Epithelial cell of proximal tubule (primary cell): ENCODE measurements at regions not wholly inside any gene's neighbourhood (a gene's known extent, or its start where the extent isn't known, plus 50 kb on each side); places are given as distances from the start of the nearest gene placed in this dataset.

ENCODE experiments used
- DNase-seq: peaks from one replicate; pipeline ENCODE4 v3.0.0-alpha.2; 2011; ENCODE audit warnings: low read depth
- H3K4me3 ChIP-seq: 2 replicates; pipeline ENCODE4 v1.5.1; 2011; ENCODE audit warnings: low read depth, mild to moderate bottlenecking, low read length
- CTCF ChIP-seq: conservative IDR thresholded peaks from 2 replicates; pipeline ENCODE4 v1.5.1; 2012; ENCODE audit warnings: low read depth, mild to moderate bottlenecking, low read length

- H3K4me3 ChIP-seq = no peak overlapping the region
- no peak for DNase-seq
- no peak for TF ChIP-seq CTCF
Observed at GRCh38 chr7:54823776-54824175, 64.8 kb upstream of the SEC61G start.

GRCh38 chr7:54824655-54825054 lies 65.6 kb upstream of the SEC61G start:
- no peak for DNase-seq
- no peak overlapping the region for H3K4me3 ChIP-seq
- TF ChIP-seq CTCF = no peak

- no peak overlapping the region for H3K4me3 ChIP-seq
- DNase-seq = no peak
- no peak for TF ChIP-seq CTCF
Observed at GRCh38 chr7:54825368-54825767, 66.4 kb upstream of the SEC61G start.

- DNase-seq = no peak
- no peak for TF ChIP-seq CTCF
- H3K4me3 ChIP-seq = no peak overlapping the region
Observed at GRCh38 chr7:54827734-54828133, 68.7 kb upstream of the SEC61G start.

- DNase-seq = no peak
- no peak for TF ChIP-seq CTCF
Observed at GRCh38 chr7:54831046-54831643, 72.1 kb upstream of the SEC61G start.

GRCh38 chr7:54831644-54832095 lies 72.7 kb upstream of the SEC61G start:
- H3K4me3 ChIP-seq = no peak overlapping the region
- no peak for TF ChIP-seq CTCF
- DNase-seq = no peak

More at GRCh38 chr7:54831046-54831643, 72.1 kb upstream of the SEC61G start:
- no peak overlapping the region for H3K4me3 ChIP-seq

GRCh38 chr7:54833001-54833467 lies 74.0 kb upstream of the SEC61G start:
- no peak overlapping the region for H3K4me3 ChIP-seq
- DNase-seq = no peak
- TF ChIP-seq CTCF = no peak
